PC-9 (cell line): ENCODE measurements at regions not wholly inside any gene's neighbourhood (a gene's known extent, or its start where the extent isn't known, plus 50 kb on each side); places are given as distances from the start of the nearest gene placed in this dataset.
"Not testable (repeated sequence)": the region's sequence is repeated elsewhere in the genome, so short reads cannot be mapped to it uniquely, and the experiment has no call there.

ENCODE experiments used
- BruUV-seq: library from RNA; stranded (reverse); fragments of 400-500 nt; replicated peaks from 2 replicates; lab custom pipeline; 2021; lab: Mats Ljungman, UMichigan
- CTCF ChIA-PET: fragments of 300-600 bp; sonication (Branson Sonifier 250); formaldehyde crosslinking; loops from one replicate; lab custom pipeline; 2022; ENCODE audit warnings: antibody characterized with exemption; lab: Charles Lee
- POLR2A ChIA-PET: fragments of 300-600 bp; sonication (Branson Sonifier 250); formaldehyde crosslinking; loops from one replicate; lab custom pipeline; 2022; ENCODE audit warnings: antibody characterized with exemption; ENCODE audit not compliant: unreplicated experiment; lab: Charles Lee
- DNase-seq, 2 experiments: peaks; one replicate each; pipeline versions ENCODE4 v3.0.0 to v3.0.0-alpha.2; 2015 to 2022; ENCODE audit warnings: mixed read lengths in 1 of 2
- H2AFZ ChIP-seq: fragments of 200-600 bp; sonication (generic); 2 replicates; pipeline ENCODE4 v1.8.1; 2017; ENCODE audit warnings: antibody characterized with exemption
- H3F3A ChIP-seq: fragments of 200-600 bp; sonication (generic); 2 replicates; pipeline ENCODE4 v1.8.1; 2017; ENCODE audit warnings: antibody characterized with exemption, mild to moderate bottlenecking, low read depth; ENCODE audit not compliant: insufficient read depth
- H3K27ac ChIP-seq: fragments of 200-600 bp; sonication (generic); 2 replicates; pipeline ENCODE4 v1.6.1; 2016; ENCODE audit warnings: mixed run types
- H3K27me3 ChIP-seq: fragments of 200-600 bp; sonication (generic); 2 replicates; pipeline ENCODE4 v1.6.1; 2016; ENCODE audit warnings: low read depth, mixed run types; ENCODE audit not compliant: insufficient read depth
- H3K36me3 ChIP-seq: fragments of 200-600 bp; sonication (generic); 2 replicates; pipeline ENCODE4 v1.6.1; 2016; ENCODE audit warnings: low read depth, mixed run types
- H3K4me1 ChIP-seq: fragments of 200-600 bp; sonication (generic); replicated peaks from 2 replicates; pipeline ENCODE4 v1.6.1; 2016; ENCODE audit warnings: mixed run types; ENCODE audit not compliant: insufficient read depth
- H3K4me2 ChIP-seq: fragments of 200-600 bp; sonication (generic); 2 replicates; pipeline ENCODE4 v1.6.1; 2017; ENCODE audit warnings: mixed run types
- H3K4me3 ChIP-seq: fragments of 200-600 bp; sonication (generic); 2 replicates; pipeline ENCODE4 v1.6.1; 2016; ENCODE audit warnings: mixed run types
- H3K79me2 ChIP-seq: fragments of 200-600 bp; sonication (generic); 2 replicates; pipeline ENCODE4 v1.6.1; 2017; ENCODE audit warnings: low read depth, mixed run types
- H3K9me2 ChIP-seq: fragments of 200-600 bp; sonication (generic); 2 replicates; pipeline ENCODE4 v1.8.1; 2017; ENCODE audit warnings: mild to moderate bottlenecking; ENCODE audit not compliant: insufficient read depth
- H3K9me3 ChIP-seq: fragments of 200-600 bp; sonication (generic); 2 replicates; pipeline ENCODE4 v1.8.1; 2016; ENCODE audit warnings: low read depth; ENCODE audit not compliant: insufficient read depth
- H4K20me1 ChIP-seq: fragments of 200-600 bp; sonication (generic); 2 replicates; pipeline ENCODE4 v1.8.1; 2017; ENCODE audit not compliant: insufficient read depth
- intact Hi-C: fragments of 100-400 bp; cut with micrococcal nuclease; formaldehyde crosslinking; loops from one replicate; pipeline ENCODE4 v1.10.0; 2022; ENCODE audit not compliant: unreplicated experiment

DNA sequence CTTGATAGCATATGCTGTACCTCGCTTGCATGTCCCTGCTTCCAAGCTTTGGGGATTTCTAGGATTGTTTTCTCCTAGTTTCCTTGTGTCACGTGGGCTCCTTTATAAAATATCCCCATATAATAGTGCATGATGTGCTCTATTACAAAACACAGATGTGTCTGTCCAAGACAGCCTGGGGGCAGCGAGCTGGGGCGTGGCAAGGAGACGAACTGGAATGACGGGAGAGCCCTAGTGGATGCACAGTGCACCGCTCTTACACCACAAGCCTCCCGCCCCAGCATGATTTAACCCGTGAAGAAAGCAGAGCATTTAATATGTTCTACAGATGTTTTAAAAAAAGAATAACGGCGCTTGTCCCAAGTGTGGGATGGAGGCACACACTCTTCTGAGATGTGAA is 169.7 kb downstream of the BCL2L11 start:
- H3K9me2 ChIP-seq, H3F3A ChIP-seq, H3K36me3 ChIP-seq, BruUV-seq, H3K79me2 ChIP-seq, POLR2A ChIA-PET, CTCF ChIA-PET, H3K4me2 ChIP-seq, H4K20me1 ChIP-seq, H3K4me3 ChIP-seq, H3K9me3 ChIP-seq, H3K27ac ChIP-seq, H3K27me3 ChIP-seq, H2AFZ ChIP-seq, intact Hi-C loops: not testable (repeated sequence)
- peaks cover 22% of the 10 kb centered on the region for H3K4me1 ChIP-seq
- peak; percentile 52 to 79 for DNase-seq

DNA sequence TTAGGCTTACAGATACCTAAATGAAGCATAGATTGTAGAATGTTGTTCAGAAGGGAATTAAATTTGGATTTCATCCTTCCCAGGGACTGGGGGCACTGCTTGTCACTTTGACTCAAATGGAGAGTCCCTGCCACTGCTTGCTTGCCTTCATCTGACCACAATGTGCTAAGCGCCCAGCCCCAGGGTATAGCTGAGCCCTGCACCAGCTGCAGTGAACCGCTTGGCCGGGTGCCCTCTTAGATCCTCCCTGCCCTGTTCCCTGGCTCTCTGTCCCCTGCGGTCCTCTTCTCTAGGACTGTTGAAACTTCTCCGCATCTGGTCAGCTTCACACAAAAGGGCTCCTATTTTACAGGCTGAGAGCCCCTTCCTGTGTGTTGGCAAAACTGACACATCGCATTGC is 170.9 kb downstream of the BCL2L11 start:
- BruUV-seq: not testable (repeated sequence)

DNA sequence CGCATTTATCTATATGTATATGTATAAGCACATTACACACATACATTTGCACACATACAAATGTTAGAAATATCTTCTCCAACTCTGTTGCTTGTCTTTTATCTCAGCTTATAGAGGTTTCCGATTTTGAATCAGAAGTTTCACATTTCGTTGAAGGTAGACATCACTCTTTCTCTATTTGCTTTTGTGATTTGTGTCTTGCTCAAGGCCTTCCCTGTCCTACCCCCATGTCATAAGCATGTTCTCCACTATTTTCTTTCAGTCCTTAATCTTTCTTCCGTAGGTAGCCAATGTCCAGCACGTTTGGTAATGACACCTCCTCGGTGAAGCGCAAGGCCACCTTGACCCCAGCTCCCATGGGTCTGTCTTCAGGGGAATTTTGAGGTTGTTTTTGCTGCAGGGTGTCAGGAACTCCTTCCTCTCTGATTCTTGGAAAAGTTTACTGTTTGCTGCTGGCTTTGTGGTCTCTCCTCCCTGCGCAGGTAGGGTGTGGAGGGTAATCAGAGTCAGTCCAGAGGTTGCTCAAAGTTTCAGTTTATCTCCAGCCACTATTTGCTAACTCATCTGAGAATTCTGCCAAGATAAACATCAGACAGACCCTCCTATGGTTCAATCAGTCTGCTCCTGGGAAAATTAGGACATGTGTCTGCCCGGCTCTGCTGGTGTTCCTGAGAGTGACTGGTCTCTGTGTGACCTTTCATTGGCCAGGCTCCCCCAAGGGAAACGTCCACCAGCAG is 171.7 kb downstream of the BCL2L11 start:
- Histone ChIP-seq H3K27ac (peak overlapping the region; percentile 56; the same call in 1 of the 2 replicates), H3K4me2 (peak overlapping the region; percentile 46; the same call in 1 of the 2 replicates), H3K4me1 (peaks cover 22% of the 10 kb centered on the region)
- H3K79me2 ChIP-seq, H2AFZ ChIP-seq, H3K9me3 ChIP-seq, H3K4me3 ChIP-seq, H3K36me3 ChIP-seq, H3F3A ChIP-seq, H4K20me1 ChIP-seq, BruUV-seq, CTCF ChIA-PET, POLR2A ChIA-PET, intact Hi-C loops, H3K27me3 ChIP-seq, H3K9me2 ChIP-seq: not testable (repeated sequence)
- peak in 1 of 2 experiments; percentile 17 for DNase-seq

More for the DNA sequence above, 170.9 kb downstream of the BCL2L11 start:
- peaks cover 22% of the 10 kb centered on the region for H3K4me1 ChIP-seq
- CTCF ChIA-PET, H4K20me1 ChIP-seq, H3K9me3 ChIP-seq, H3K4me2 ChIP-seq, H3K79me2 ChIP-seq, H3K27ac ChIP-seq, H2AFZ ChIP-seq, H3K27me3 ChIP-seq, H3K36me3 ChIP-seq, H3K9me2 ChIP-seq, H3F3A ChIP-seq, H3K4me3 ChIP-seq, POLR2A ChIA-PET, intact Hi-C loops: not testable (repeated sequence)
- DNase-seq: peak in 1 of 2 experiments; percentile 21

DNA sequence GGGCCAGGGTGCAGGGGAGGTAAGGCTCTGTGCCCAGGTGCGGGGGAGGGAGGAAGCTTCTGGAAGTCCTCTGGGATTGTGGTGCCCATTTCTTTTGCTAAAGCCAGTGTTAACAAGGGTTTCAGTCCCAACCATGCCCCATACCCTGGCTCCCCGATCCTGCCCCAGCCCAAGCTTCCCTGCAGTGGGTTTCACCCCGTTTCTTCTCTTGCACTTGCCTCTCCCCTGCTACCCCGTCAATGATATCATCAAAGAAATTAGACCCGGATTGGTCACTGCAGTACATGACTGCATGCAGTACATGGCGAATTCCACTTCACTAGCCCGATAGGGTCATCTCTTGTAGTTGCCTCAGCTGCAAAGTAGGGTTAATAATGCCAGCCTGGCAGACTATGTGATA is 174.0 kb downstream of the BCL2L11 start:
- BruUV-seq, H3K4me3 ChIP-seq, H2AFZ ChIP-seq, H3K27ac ChIP-seq, H3F3A ChIP-seq, POLR2A ChIA-PET, H3K79me2 ChIP-seq, H3K4me2 ChIP-seq, H4K20me1 ChIP-seq, H3K9me3 ChIP-seq, H3K9me2 ChIP-seq, CTCF ChIA-PET, DNase-seq, H3K27me3 ChIP-seq, H3K36me3 ChIP-seq, intact Hi-C loops: not testable (repeated sequence)
- peaks cover 16% of the 10 kb centered on the region for H3K4me1 ChIP-seq

DNA sequence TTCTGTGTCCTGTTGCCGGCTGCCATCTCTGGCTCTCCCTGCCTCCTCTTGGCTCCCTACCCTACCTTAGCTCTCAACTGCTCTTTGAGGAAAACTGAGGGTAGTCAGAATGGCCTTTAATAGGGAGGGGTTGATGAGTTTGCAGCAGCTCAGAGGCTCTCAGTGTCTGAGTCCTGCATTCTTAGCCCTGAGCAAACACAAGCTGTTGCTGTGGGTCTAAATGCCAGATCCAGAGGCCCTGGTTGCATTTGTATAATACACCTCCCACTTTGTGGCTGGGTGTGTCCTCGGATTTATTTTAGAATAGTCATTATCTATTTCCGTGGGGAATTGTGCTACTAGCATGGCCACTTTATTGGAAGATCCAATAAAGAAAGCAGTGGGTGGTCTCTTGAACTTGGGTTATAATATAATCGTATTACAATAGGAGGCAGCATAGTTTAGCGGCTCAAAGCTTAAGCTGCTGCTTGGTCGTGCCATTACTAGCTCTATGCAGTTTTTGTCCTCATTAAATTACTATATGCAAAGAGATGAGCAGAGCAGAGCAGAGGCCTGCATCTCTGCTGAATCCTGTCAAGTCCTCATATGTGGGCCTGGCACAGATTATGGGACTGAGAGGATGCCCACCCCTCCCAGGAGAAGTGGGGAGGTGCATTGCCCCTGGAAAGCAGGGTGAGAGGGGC is 175.5 kb downstream of the BCL2L11 start:
- H3K36me3 ChIP-seq, BruUV-seq, H3K79me2 ChIP-seq, H3K9me3 ChIP-seq, H4K20me1 ChIP-seq, H2AFZ ChIP-seq, H3K4me2 ChIP-seq, intact Hi-C loops, POLR2A ChIA-PET, H3F3A ChIP-seq, CTCF ChIA-PET, H3K27ac ChIP-seq, H3K4me3 ChIP-seq, H3K27me3 ChIP-seq, DNase-seq, H3K9me2 ChIP-seq, H3K4me1 ChIP-seq: not testable (repeated sequence)

DNA sequence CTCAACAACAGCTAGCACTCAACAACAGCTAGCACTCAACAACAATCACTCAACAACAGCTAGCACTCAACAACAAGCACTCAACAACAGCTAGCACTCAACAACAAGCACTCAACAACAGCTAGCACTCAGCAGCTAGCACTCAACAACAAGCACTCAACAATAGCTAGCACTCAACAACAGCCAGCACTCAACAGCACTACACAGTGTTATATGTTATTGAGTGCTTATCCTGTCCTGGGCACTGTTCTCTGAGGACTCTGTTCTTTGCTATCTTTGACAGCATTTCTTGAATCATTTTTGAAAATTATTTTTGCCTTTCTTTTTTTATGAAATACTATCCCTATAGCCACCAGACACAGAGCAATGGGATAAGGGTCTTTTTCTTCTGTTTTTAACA is 176.4 kb downstream of the BCL2L11 start:
- H4K20me1 ChIP-seq, H3F3A ChIP-seq, H3K9me3 ChIP-seq, H2AFZ ChIP-seq, DNase-seq, intact Hi-C loops, CTCF ChIA-PET, H3K27ac ChIP-seq, H3K36me3 ChIP-seq, H3K4me3 ChIP-seq, H3K9me2 ChIP-seq, H3K4me1 ChIP-seq, H3K27me3 ChIP-seq, H3K79me2 ChIP-seq, H3K4me2 ChIP-seq, BruUV-seq, POLR2A ChIA-PET: not testable (repeated sequence)

DNA sequence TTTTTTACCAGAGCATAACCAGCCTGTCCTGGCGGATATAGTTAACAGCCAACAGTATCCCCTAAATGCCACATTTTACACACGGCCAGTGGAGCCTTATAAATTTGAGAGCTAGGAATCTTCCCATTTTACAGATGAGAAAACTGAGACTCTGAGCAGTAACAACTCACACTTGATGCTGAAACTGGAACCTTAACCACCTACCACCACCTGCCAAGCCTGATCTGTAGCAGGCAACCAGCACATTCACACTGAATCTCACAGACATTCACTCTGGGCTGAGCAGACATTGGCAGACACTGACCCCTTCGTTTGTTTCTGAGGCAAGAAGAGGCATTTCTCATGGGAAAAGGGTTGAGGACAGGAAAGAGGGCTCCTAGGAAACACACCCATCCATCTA is 178.2 kb downstream of the BCL2L11 start:
- H3K4me2 ChIP-seq, CTCF ChIA-PET, DNase-seq, H3F3A ChIP-seq, BruUV-seq, POLR2A ChIA-PET, H3K27me3 ChIP-seq, H3K9me3 ChIP-seq, H3K9me2 ChIP-seq, H3K4me3 ChIP-seq, H3K4me1 ChIP-seq, H2AFZ ChIP-seq, H3K36me3 ChIP-seq, H4K20me1 ChIP-seq, H3K27ac ChIP-seq, intact Hi-C loops, H3K79me2 ChIP-seq: not testable (repeated sequence)
